22Rv1 (cell line): ENCODE measurements at regions not wholly inside any gene's neighbourhood (a gene's known extent, or its start where the extent isn't known, plus 50 kb on each side); places are given as distances from the start of the nearest gene placed in this dataset.
"Not testable (repeated sequence)": the region's sequence is repeated elsewhere in the genome, so short reads cannot be mapped to it uniquely, and the experiment has no call there.

Experiments used
- H3K27ac ChIP-seq: fragments of 450-650 bp; 2 replicates; pipeline ENCODE4 v1.5.1; 2017
- CTCF ChIP-seq: fragments of 450-650 bp; IDR thresholded peaks from 2 replicates; pipeline ENCODE4 v1.5.1; 2017; ENCODE audit warnings: mild to moderate bottlenecking
- ZFX ChIP-seq: fragments of 450-650 bp; IDR thresholded peaks from 2 replicates; pipeline ENCODE4 v1.6.1; 2017; ENCODE audit warnings: antibody characterized with exemption, borderline replicate concordance

- no peak overlapping the region for H3K27ac ChIP-seq
- TF ChIP-seq ZFX (no peak), CTCF (no peak)
Measured at GRCh38 chr2:95719473-95720060, 127.8 kb downstream of the TRIM43 start.

GRCh38 chr2:95721726-95722125 is 129.9 kb downstream of the TRIM43 start:
- TF ChIP-seq ZFX (no peak), CTCF (no peak)
- H3K27ac ChIP-seq, result no peak overlapping the region

GRCh38 chr2:95722131-95722697 is 130.4 kb downstream of the TRIM43 start:
- H3K27ac ChIP-seq, result no peak overlapping the region
- TF ChIP-seq CTCF (no peak), ZFX (no peak)

- not testable (repeated sequence) for H3K27ac ChIP-seq
Measured at GRCh38 chr2:95723627-95724210, 131.9 kb downstream of the TRIM43 start.

GRCh38 chr2:95725191-95725590 is 133.4 kb downstream of the TRIM43 start:
- not testable (repeated sequence) for H3K27ac ChIP-seq

- not testable (repeated sequence) for H3K27ac ChIP-seq
Measured at GRCh38 chr2:95725677-95726076, 133.9 kb downstream of the TRIM43 start.

GRCh38 chr2:95727420-95727819 is 135.6 kb downstream of the TRIM43 start:
- H3K27ac ChIP-seq, result not testable (repeated sequence)

GRCh38 chr2:95728878-95729596 is 137.2 kb downstream of the TRIM43 start:
- no peak overlapping the region for H3K27ac ChIP-seq
- TF ChIP-seq CTCF, result peak; percentile 67
- TF ChIP-seq ZFX, result no peak

- H3K27ac ChIP-seq, result no peak overlapping the region
- TF ChIP-seq CTCF, result no peak
- no peak for TF ChIP-seq ZFX
Measured at GRCh38 chr2:95729597-95729955, 137.8 kb downstream of the TRIM43 start.
